ENCODE measurements at regions not wholly inside any gene's neighbourhood (a gene's known extent, or its start where the extent isn't known, plus 50 kb on each side); places are given as distances from the start of the nearest gene placed in this dataset.
A peak's percentile ranks its signal among the peaks of the same experiment; 100 is the strongest.
"Not testable (repeated sequence)": the region's sequence is repeated elsewhere in the genome, so short reads cannot be mapped to it uniquely, and the experiment has no call there.

- no peak for DNase-seq
Observed at GRCh38 chr9:117649126-117649525, 55.1 kb upstream of the TLR4 start.

GRCh38 chr9:117644932-117645636 lies 59.1 kb upstream of the TLR4 start:
- no peak for DNase-seq

- peak; percentile 52 for DNase-seq
Observed at GRCh38 chr9:117644133-117644931, 59.9 kb upstream of the TLR4 start.

GRCh38 chr9:117643288-117643654 lies 60.9 kb upstream of the TLR4 start:
- DNase-seq = no peak

- not testable (repeated sequence) for DNase-seq
Observed at GRCh38 chr9:117642571-117643287, 61.5 kb upstream of the TLR4 start.

GRCh38 chr9:117636681-117637080 lies 67.5 kb upstream of the TLR4 start:
- no peak for DNase-seq

- DNase-seq = no peak
Observed at GRCh38 chr9:117625154-117625553, 79.0 kb upstream of the TLR4 start.

GRCh38 chr9:117624106-117624505 lies 80.1 kb upstream of the TLR4 start:
- DNase-seq = no peak

- no peak for DNase-seq
Observed at GRCh38 chr9:117622347-117622746, 81.9 kb upstream of the TLR4 start.

GRCh38 chr9:117616431-117616831 lies 87.8 kb upstream of the TLR4 start:
- peak; percentile 51 for DNase-seq

- no peak for DNase-seq
Observed at GRCh38 chr9:117612317-117612716, 91.9 kb upstream of the TLR4 start.

GRCh38 chr9:117597977-117598376 lies 106.2 kb upstream of the TLR4 start:
- DNase-seq = no peak

- DNase-seq = no peak
Observed at GRCh38 chr9:117596678-117597077, 107.5 kb upstream of the TLR4 start.

- no peak for DNase-seq
Observed at GRCh38 chr9:117595650-117596049, 108.6 kb upstream of the TLR4 start.

GRCh38 chr9:117587263-117587662 lies 116.9 kb upstream of the TLR4 start:
- no peak for DNase-seq

- no peak for DNase-seq
Observed at GRCh38 chr9:117574099-117574498, 130.1 kb upstream of the TLR4 start.

- DNase-seq = no peak
Observed at GRCh38 chr9:117564839-117565238, 139.4 kb upstream of the TLR4 start.

GRCh38 chr9:117561761-117562160 lies 142.4 kb upstream of the TLR4 start:
- DNase-seq = no peak

GRCh38 chr9:117555964-117556629 lies 141.2 kb upstream of the ASTN2 start:
- DNase-seq = peak; percentile 25

- no peak for DNase-seq
Observed at GRCh38 chr9:117552811-117553210, 138.0 kb upstream of the ASTN2 start.

- DNase-seq = no peak
Observed at GRCh38 chr9:117551171-117551570, 136.3 kb upstream of the ASTN2 start.

- DNase-seq = no peak
Observed at GRCh38 chr9:117549444-117549843, 134.6 kb upstream of the ASTN2 start.

- DNase-seq = no peak
Observed at GRCh38 chr9:117548556-117548955, 133.7 kb upstream of the ASTN2 start.
